Stimulated activated naive B cell treated with anti-CD40 and anti-IgM and Interleukin-4, amounts not matched to agents 10 μg/mL and 1 μg/mL and 100 μg/mL, for 72 hours (primary cell): ENCODE measurements at regions not wholly inside any gene's neighbourhood (a gene's known extent, or its start where the extent isn't known, plus 50 kb on each side); places are given as distances from the start of the nearest gene placed in this dataset.

Experiments used
- ATAC-seq, 2 donors: fragments of 150-1000 bp; cut with Tn5 transposase; replicated peaks; 2 replicates each; pipeline ENCODE4 v1.10.0; 2021; ENCODE audit warnings: moderate library complexity in 1 of 2
- DNase-seq: peaks from one replicate; pipeline ENCODE4 v3.0.0; 2021
- H3K27ac Mint-ChIP-seq: one replicate; pipeline ENCODE4 v1.8.0; 2022; ENCODE audit warnings: mild to moderate bottlenecking, mixed read lengths
- H3K27me3 Mint-ChIP-seq, 2 donors: one replicate each; pipeline ENCODE4 v1.8.0; 2022; ENCODE audit warnings: mixed read lengths in 2 of 2
- H3K36me3 Mint-ChIP-seq, 2 donors: one replicate each; pipeline ENCODE4 v1.8.0; 2022; ENCODE audit warnings: mixed read lengths in 2 of 2, mild to moderate bottlenecking in 1 of 2
- H3K4me1 Mint-ChIP-seq, 2 donors: one replicate each; pipeline ENCODE4 v1.8.0; 2022; ENCODE audit warnings: mixed read lengths in 2 of 2, mild to moderate bottlenecking in 1 of 2
- H3K4me3 Mint-ChIP-seq, 2 donors: one replicate each; pipeline ENCODE4 v1.8.0; 2022; ENCODE audit warnings: mild to moderate bottlenecking in 2 of 2, mixed read lengths in 2 of 2, moderate library complexity in 1 of 2
- H3K9me3 Mint-ChIP-seq, 2 donors: one replicate each; pipeline ENCODE4 v1.8.0; 2022; ENCODE audit warnings: mixed read lengths in 2 of 2, mild to moderate bottlenecking in 1 of 2

- no peak for DNase-seq
- ATAC-seq: no peak
- peaks cover 0 to 5% of the 10 kb centered on the region in 2 donors for H3K27me3 Mint-ChIP-seq
- no peak overlapping the region for H3K27ac Mint-ChIP-seq
- no peak overlapping the region for H3K4me3 Mint-ChIP-seq
- H3K9me3 Mint-ChIP-seq: peaks cover 4 to 6% of the 10 kb centered on the region in 2 donors
- H3K36me3 Mint-ChIP-seq: no peaks in the 10 kb centered on the region
- no peaks in the 10 kb centered on the region for H3K4me1 Mint-ChIP-seq
Observed at GRCh38 chr1:78231894-78232293, 186.1 kb downstream of the GIPC2 start.

- DNase-seq (no peak), ATAC-seq (no peak)
- H3K27ac Mint-ChIP-seq: no peak overlapping the region
- no peaks in the 10 kb centered on the region for H3K9me3 Mint-ChIP-seq
- H3K36me3 Mint-ChIP-seq: no peaks in the 10 kb centered on the region
- no peaks in the 10 kb centered on the region for H3K27me3 Mint-ChIP-seq
- H3K4me3 Mint-ChIP-seq: no peak overlapping the region
- H3K4me1 Mint-ChIP-seq: no peaks in the 10 kb centered on the region
Observed at GRCh38 chr1:78232630-78233029, 186.9 kb downstream of the GIPC2 start.

- Mint-ChIP-seq H3K27ac (no peak overlapping the region), H3K9me3 (peaks cover 3 to 5% of the 10 kb centered on the region in 2 donors), H3K27me3 (no peaks in the 10 kb centered on the region), H3K36me3 (peaks cover 0 to 2% of the 10 kb centered on the region in 2 donors), H3K4me1 (no peaks in the 10 kb centered on the region), H3K4me3 (no peak overlapping the region)
- DNase-seq (no peak), ATAC-seq (no peak)
Observed at GRCh38 chr1:78234496-78234895, 188.7 kb downstream of the GIPC2 start.

DNA sequence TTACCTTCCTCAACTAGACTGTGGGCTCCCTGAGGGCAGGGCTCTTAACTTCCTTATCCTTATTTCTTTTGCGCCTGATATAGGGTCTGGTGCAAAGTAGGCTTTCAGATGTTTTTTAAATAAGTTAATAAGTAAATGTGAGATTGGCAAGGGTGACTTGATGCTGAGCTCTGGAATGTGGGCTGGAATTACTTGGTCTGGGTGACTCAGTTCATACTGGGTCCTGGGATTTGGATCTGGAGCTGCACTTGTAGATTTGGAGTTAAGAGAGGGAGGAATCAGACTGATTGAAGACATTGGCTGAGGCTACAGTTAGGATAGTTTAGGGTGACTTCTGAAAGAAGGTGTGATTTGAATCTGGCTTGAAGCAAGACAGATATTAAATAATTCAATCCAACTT lies 190.9 kb downstream of the GIPC2 start:
- H3K36me3 Mint-ChIP-seq: peaks cover 0 to 2% of the 10 kb centered on the region in 2 donors
- no peaks in the 10 kb centered on the region for H3K27me3 Mint-ChIP-seq
- no peak for DNase-seq
- no peak for ATAC-seq
- no peak overlapping the region for H3K27ac Mint-ChIP-seq
- H3K9me3 Mint-ChIP-seq: peaks cover 3 to 5% of the 10 kb centered on the region in 2 donors
- H3K4me3 Mint-ChIP-seq: no peak overlapping the region
- H3K4me1 Mint-ChIP-seq: no peaks in the 10 kb centered on the region

- Mint-ChIP-seq H3K36me3 (peaks cover 0 to 2% of the 10 kb centered on the region in 2 donors), H3K4me3 (no peak overlapping the region), H3K9me3 (peaks cover 3 to 5% of the 10 kb centered on the region in 2 donors), H3K27me3 (no peaks in the 10 kb centered on the region), H3K27ac (no peak overlapping the region), H3K4me1 (no peaks in the 10 kb centered on the region)
- DNase-seq (no peak), ATAC-seq (no peak)
Observed at GRCh38 chr1:78237364-78237916, 191.7 kb downstream of the GIPC2 start.

DNA sequence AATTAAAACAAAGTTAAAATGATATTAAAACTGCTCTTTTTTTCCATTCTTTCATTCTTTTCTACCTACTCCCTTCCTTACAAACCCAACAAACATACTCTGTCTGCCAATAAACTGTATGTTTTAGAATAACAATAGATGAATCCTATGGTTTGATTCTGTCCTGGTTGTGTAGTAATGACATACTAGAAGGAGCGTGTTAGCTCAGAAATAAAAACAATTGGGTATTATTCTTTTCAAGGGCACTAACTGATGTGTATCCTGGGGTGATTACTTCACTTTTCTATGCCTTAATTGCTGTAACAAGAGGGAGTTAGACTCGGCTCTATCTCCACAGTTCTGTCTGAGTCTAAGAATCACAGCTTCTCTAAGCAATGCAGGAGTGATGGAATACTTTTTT lies 194.4 kb downstream of the GIPC2 start:
- Mint-ChIP-seq H3K27ac (no peak overlapping the region), H3K9me3 (peaks cover 3 to 5% of the 10 kb centered on the region in 2 donors), H3K36me3 (peaks cover 0 to 2% of the 10 kb centered on the region in 2 donors), H3K4me1 (no peaks in the 10 kb centered on the region), H3K4me3 (no peak overlapping the region), H3K27me3 (no peaks in the 10 kb centered on the region)
- no peak for ATAC-seq
- DNase-seq: no peak

GRCh38 chr1:78240755-78241154 lies 195.0 kb downstream of the GIPC2 start:
- Mint-ChIP-seq H3K27me3 (no peaks in the 10 kb centered on the region), H3K27ac (no peak overlapping the region), H3K4me1 (no peaks in the 10 kb centered on the region), H3K9me3 (peaks cover 3 to 5% of the 10 kb centered on the region in 2 donors), H3K36me3 (peaks cover 0 to 2% of the 10 kb centered on the region in 2 donors), H3K4me3 (no peak overlapping the region)
- ATAC-seq (no peak), DNase-seq (no peak)

DNA sequence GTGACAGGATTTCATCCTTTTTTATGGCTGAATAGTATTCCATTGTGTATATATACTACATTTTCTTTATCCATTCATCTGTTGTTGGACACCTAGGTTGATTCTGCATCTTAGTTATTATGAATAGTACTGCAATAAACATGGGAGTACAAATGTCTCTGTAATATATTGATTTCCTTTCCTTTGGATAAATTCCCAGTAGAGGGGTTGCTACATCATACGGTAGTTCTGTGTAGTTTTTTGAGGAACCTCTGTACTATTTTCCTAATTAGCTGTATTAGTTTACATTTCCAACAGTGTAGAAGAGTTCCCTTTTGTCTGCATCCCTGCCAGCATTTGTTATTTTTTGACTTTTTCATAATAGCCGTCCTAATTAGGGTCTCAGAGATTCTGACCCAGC lies 201.3 kb downstream of the GIPC2 start:
- Mint-ChIP-seq H3K4me1 (no peaks in the 10 kb centered on the region), H3K36me3 (no peaks in the 10 kb centered on the region), H3K4me3 (no peak overlapping the region), H3K27me3 (peaks cover 0 to 3% of the 10 kb centered on the region in 2 donors), H3K27ac (no peak overlapping the region), H3K9me3 (peaks cover 0 to 5% of the 10 kb centered on the region in 2 donors)
- no peak for ATAC-seq
- no peak for DNase-seq

- H3K4me1 Mint-ChIP-seq: no peaks in the 10 kb centered on the region
- peaks cover 0 to 3% of the 10 kb centered on the region in 2 donors for H3K27me3 Mint-ChIP-seq
- no peak overlapping the region for H3K27ac Mint-ChIP-seq
- no peak for ATAC-seq
- H3K9me3 Mint-ChIP-seq: peaks cover 0 to 7% of the 10 kb centered on the region in 2 donors
- no peak overlapping the region for H3K4me3 Mint-ChIP-seq
- no peak for DNase-seq
- H3K36me3 Mint-ChIP-seq: no peaks in the 10 kb centered on the region
Observed at GRCh38 chr1:78250201-78250600, 204.4 kb downstream of the GIPC2 start.

DNA sequence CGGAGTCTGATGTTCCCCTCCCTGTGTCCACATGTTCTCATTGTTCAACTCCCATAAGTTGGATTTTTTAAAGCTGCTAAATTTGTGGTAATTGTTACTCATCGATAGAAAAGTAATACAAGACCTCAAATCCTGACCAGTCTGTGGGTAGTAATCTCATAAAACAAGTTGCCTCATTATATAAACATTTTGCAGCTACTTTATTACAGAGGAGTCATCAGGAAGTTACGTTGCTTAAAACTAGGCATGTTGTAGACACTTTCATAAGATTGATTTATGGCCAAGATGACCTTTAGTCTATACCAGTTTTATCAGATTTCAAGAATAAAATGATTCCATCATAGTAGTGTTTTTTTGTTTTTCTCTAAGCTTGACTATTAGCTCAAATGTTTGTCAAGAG lies 208.8 kb downstream of the GIPC2 start:
- Mint-ChIP-seq H3K4me3 (no peak overlapping the region), H3K36me3 (no peaks in the 10 kb centered on the region), H3K4me1 (no peaks in the 10 kb centered on the region), H3K27me3 (peaks cover 0 to 9% of the 10 kb centered on the region in 2 donors), H3K9me3 (peaks cover 0 to 6% of the 10 kb centered on the region in 2 donors), H3K27ac (no peak overlapping the region)
- ATAC-seq: no peak
- no peak for DNase-seq

DNA sequence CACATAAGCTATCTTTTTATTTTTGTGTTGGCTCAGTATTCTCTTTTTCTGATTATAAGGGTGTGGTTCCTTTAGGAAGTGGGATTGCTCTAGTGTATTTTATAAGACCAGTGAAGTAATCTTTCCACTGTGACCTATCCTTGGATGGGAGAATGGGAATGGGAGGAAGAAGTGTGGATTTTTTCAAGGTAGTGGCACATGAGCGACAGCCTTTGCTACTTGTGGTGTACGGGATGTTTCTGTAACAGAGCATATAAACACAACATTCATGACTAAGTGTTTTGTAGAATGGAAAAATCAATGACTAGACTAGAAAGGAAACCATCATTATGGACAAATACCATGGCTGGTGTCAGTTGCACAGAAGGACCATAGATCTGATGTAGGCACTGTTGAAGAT lies 209.6 kb downstream of the GIPC2 start:
- ATAC-seq (no peak), DNase-seq (no peak)
- peaks cover 0 to 9% of the 10 kb centered on the region in 2 donors for H3K27me3 Mint-ChIP-seq
- no peaks in the 10 kb centered on the region for H3K4me1 Mint-ChIP-seq
- no peaks in the 10 kb centered on the region for H3K36me3 Mint-ChIP-seq
- no peak overlapping the region for H3K4me3 Mint-ChIP-seq
- H3K27ac Mint-ChIP-seq: no peak overlapping the region
- peaks cover 0 to 9% of the 10 kb centered on the region in 2 donors for H3K9me3 Mint-ChIP-seq

GRCh38 chr1:78255846-78256245 lies 210.1 kb downstream of the GIPC2 start:
- ATAC-seq: no peak

DNA sequence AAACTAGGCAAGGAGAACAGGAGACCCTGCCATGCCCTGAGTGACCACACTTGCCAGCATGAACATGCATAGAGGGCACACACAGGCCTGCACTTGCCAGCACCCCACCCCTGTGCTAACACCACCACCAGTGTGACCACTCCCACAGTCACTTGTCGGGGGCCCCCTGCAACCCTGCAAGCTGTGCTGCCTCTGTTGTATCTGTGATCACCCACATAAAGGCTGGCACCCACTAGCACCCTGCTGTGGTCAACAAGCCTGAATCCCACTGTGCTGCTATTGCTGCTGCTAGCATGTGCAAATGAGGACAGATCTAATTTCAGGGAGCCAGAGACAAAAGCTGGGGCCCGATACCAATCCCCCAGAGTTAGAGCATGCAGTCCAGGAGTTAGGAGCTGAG lies 217.7 kb downstream of the GIPC2 start:
- Mint-ChIP-seq H3K27ac (no peak overlapping the region), H3K4me1 (no peaks in the 10 kb centered on the region), H3K36me3 (no peaks in the 10 kb centered on the region), H3K9me3 (peaks cover 0 to 6% of the 10 kb centered on the region in 2 donors), H3K4me3 (no peak overlapping the region), H3K27me3 (peaks cover 0 to 1% of the 10 kb centered on the region in 2 donors)
- DNase-seq (no peak), ATAC-seq (no peak)

More at GRCh38 chr1:78255846-78256245, 210.1 kb downstream of the GIPC2 start:
- no peak overlapping the region for H3K27ac Mint-ChIP-seq
- H3K36me3 Mint-ChIP-seq: no peaks in the 10 kb centered on the region
- H3K9me3 Mint-ChIP-seq: peaks cover 0 to 7% of the 10 kb centered on the region in 2 donors
- DNase-seq: no peak
- peaks cover 0 to 9% of the 10 kb centered on the region in 2 donors for H3K27me3 Mint-ChIP-seq
- no peaks in the 10 kb centered on the region for H3K4me1 Mint-ChIP-seq
- no peak overlapping the region for H3K4me3 Mint-ChIP-seq

GRCh38 chr1:78263946-78264345 lies 218.2 kb downstream of the GIPC2 start:
- ATAC-seq (no peak), DNase-seq (no peak)
- Mint-ChIP-seq H3K4me1 (no peaks in the 10 kb centered on the region), H3K9me3 (peaks cover 0 to 6% of the 10 kb centered on the region in 2 donors), H3K4me3 (no peak overlapping the region), H3K27me3 (no peaks in the 10 kb centered on the region), H3K27ac (no peak overlapping the region), H3K36me3 (no peaks in the 10 kb centered on the region)

GRCh38 chr1:78267513-78268218 lies 221.9 kb downstream of the GIPC2 start:
- Mint-ChIP-seq H3K36me3 (no peaks in the 10 kb centered on the region), H3K27me3 (no peaks in the 10 kb centered on the region), H3K9me3 (peaks cover 0 to 8% of the 10 kb centered on the region in 2 donors), H3K4me3 (no peak overlapping the region), H3K4me1 (no peaks in the 10 kb centered on the region), H3K27ac (no peak overlapping the region)
- no peak for DNase-seq
- no peak for ATAC-seq
